NCI-H2081 (cell line): ENCODE measurements at regions not wholly inside any gene's neighbourhood (a gene's known extent, or its start where the extent isn't known, plus 50 kb on each side); places are given as distances from the start of the nearest gene placed in this dataset.

Source experiments
- DNase-seq, 2 experiments: peaks; one replicate each; lab custom pipeline; 2025; lab: John Stamatoyannopoulos, UW

- no peak for DNase-seq
These were observed 90.5 kb downstream of the BANF2 start for GRCh38 chr20:17790296-17790695.

- DNase-seq, result no peak
These were observed 88.0 kb downstream of the BANF2 start for GRCh38 chr20:17787816-17788215.

GRCh38 chr20:17786221-17786718 lies 86.5 kb downstream of the BANF2 start:
- no peak for DNase-seq
